ENCODE measurements at regions not wholly inside any gene's neighbourhood (a gene's known extent, or its start where the extent isn't known, plus 50 kb on each side); places are given as distances from the start of the nearest gene placed in this dataset.

DNA sequence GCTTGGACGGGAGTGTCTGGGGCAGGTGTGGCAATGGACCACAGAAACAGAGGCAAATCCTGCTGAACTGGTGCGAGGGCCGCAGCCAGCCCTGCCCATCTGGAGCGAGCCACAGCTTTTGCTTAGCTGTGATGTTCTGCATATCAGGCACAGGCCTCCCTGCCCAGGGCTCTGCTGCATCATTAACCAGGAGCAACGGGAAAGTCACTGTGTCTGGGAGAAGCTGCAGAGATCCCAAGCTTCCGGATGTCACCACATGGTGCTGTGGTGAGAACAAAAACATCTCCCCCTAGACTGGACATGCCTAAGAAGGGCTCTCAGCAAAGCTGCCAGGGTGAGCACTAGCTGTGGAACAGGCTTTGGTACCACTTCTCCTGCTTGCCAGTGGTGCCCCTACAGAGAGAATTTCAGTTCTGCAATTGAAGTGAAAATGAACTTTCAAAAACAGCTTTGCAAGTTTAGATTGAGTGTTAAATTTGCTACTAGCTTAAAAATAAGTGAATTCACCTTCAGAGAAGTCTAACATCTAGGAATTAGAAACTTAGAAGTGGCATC is 172.9 kb upstream of the MYT1L start:
- ATAC-seq (ENCODE audit: low read depth) (no peak), DNase-seq (no peak)
- Histone ChIP-seq H3K79me2 (ENCODE audit: control insufficient read depth, insufficient read depth, low read length) (no peaks in the 10 kb centered on the region), H3K9ac (ENCODE audit: low read length) (no peak overlapping the region), H3K9me3 (ENCODE audit: control extremely low read depth in 1 of 3, control insufficient read depth in 2 of 3, insufficient read depth in 1 of 3, low read length in 2 of 3) (peaks cover 0 to 14% (median 0%) of the 10 kb centered on the region in 3 donors), H3K4me1 (ENCODE audit: control insufficient read depth in 2 of 2, insufficient read depth in 2 of 2, low read length in 2 of 2) (no peaks in the 10 kb centered on the region), H3K27me3 (replicated peaks in 1 of 4; ENCODE audit: control extremely low read depth in 1 of 4, control insufficient read depth in 3 of 4, insufficient read depth in 4 of 4, low read length in 3 of 4) (no peaks in the 10 kb centered on the region), H3K4me2 (replicated peaks; ENCODE audit: low read depth, low read length, poor library complexity, severe bottlenecking) (no peak overlapping the region), H3K4me3 (ENCODE audit: control extremely low read depth in 1 of 5, extremely low read depth in 1 of 5, insufficient read depth in 1 of 5, low read depth in 2 of 5, low read length in 4 of 5) (no peak overlapping the region), H2AFZ (ENCODE audit: insufficient read depth, low read depth, low read length, poor library complexity, severe bottlenecking) (no peak overlapping the region), H4K20me1 (ENCODE audit: control insufficient read depth, insufficient read depth, low read length, poor library complexity, severe bottlenecking) (no peaks in the 10 kb centered on the region), H3K36me3 (replicated peaks in 1 of 2; ENCODE audit: control extremely low read depth in 1 of 2, control insufficient read depth in 1 of 2, extremely low read depth in 1 of 2, insufficient read depth in 2 of 2, low read length in 1 of 2) (no peaks in the 10 kb centered on the region), H3K27ac (ENCODE audit: low read length in 2 of 2) (no peak overlapping the region)
- TF ChIP-seq EZH2 (IDR thresholded peaks at IDR 0.05; ENCODE audit: borderline replicate concordance, insufficient read depth, low read depth, low read length, poor library complexity, severe bottlenecking): no peak
- TF ChIP-seq, protein P1, sequence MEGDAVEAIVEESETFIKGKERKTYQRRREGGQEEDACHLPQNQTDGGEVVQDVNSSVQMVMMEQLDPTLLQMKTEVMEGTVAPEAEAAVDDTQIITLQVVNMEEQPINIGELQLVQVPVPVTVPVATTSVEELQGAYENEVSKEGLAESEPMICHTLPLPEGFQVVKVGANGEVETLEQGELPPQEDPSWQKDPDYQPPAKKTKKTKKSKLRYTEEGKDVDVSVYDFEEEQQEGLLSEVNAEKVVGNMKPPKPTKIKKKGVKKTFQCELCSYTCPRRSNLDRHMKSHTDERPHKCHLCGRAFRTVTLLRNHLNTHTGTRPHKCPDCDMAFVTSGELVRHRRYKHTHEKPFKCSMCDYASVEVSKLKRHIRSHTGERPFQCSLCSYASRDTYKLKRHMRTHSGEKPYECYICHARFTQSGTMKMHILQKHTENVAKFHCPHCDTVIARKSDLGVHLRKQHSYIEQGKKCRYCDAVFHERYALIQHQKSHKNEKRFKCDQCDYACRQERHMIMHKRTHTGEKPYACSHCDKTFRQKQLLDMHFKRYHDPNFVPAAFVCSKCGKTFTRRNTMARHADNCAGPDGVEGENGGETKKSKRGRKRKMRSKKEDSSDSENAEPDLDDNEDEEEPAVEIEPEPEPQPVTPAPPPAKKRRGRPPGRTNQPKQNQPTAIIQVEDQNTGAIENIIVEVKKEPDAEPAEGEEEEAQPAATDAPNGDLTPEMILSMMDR (IDR thresholded peaks at IDR 0.05): no peak
- Mint-ChIP-seq H3K4me1 (no peaks in the 10 kb centered on the region), H3K9me3 (ENCODE audit: insufficient read depth) (no peaks in the 10 kb centered on the region), H3K4me3 (no peak overlapping the region), H3K27me3 (no peaks in the 10 kb centered on the region), H3K27ac (no peak overlapping the region)
- intact Hi-C loops (cut with micrococcal nuclease): no loop called here
- ChIA-PET POLR2A (no interaction called here), CTCF (no interaction called here)
- 87% methylated on average over 6 of the region's 6 CpGs for WGBS (ENCODE audit: insufficient coverage)

DNA sequence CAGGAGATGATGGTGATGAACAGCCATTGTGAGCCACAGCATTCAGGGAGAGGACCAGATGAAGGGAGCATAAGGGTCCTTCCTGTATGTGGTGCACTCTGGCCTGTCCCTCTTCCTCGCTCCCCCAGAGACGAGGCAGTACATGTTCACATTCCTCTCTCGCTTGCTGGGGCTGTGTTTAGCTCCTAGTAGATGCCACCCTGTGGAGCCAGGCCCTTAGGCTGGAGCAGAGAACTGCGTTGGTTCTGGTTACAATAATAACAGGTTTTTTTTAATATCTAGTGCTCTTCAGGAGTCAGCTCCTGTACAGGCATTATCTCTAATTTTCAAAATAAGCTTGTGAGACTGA is 171.1 kb upstream of the MYT1L start:
- Histone ChIP-seq H3K9ac (ENCODE audit: low read length) (no peak overlapping the region), H3K27ac (ENCODE audit: low read length in 2 of 2) (no peak overlapping the region), H3K4me2 (replicated peaks; ENCODE audit: low read depth, low read length, poor library complexity, severe bottlenecking) (no peak overlapping the region), H4K20me1 (ENCODE audit: control insufficient read depth, insufficient read depth, low read length, poor library complexity, severe bottlenecking) (no peaks in the 10 kb centered on the region), H3K36me3 (replicated peaks in 1 of 2; ENCODE audit: control extremely low read depth in 1 of 2, control insufficient read depth in 1 of 2, extremely low read depth in 1 of 2, insufficient read depth in 2 of 2, low read length in 1 of 2) (no peaks in the 10 kb centered on the region), H3K27me3 (replicated peaks in 1 of 4; ENCODE audit: control extremely low read depth in 1 of 4, control insufficient read depth in 3 of 4, insufficient read depth in 4 of 4, low read length in 3 of 4) (no peaks in the 10 kb centered on the region), H2AFZ (ENCODE audit: insufficient read depth, low read depth, low read length, poor library complexity, severe bottlenecking) (no peak overlapping the region), H3K4me1 (ENCODE audit: control insufficient read depth in 2 of 2, insufficient read depth in 2 of 2, low read length in 2 of 2) (no peaks in the 10 kb centered on the region), H3K9me3 (ENCODE audit: control extremely low read depth in 1 of 3, control insufficient read depth in 2 of 3, insufficient read depth in 1 of 3, low read length in 2 of 3) (peaks cover 0 to 7% (median 0%) of the 10 kb centered on the region in 3 donors), H3K4me3 (ENCODE audit: control extremely low read depth in 1 of 5, extremely low read depth in 1 of 5, insufficient read depth in 1 of 5, low read depth in 2 of 5, low read length in 4 of 5) (no peak overlapping the region), H3K79me2 (ENCODE audit: control insufficient read depth, insufficient read depth, low read length) (no peaks in the 10 kb centered on the region)
- WGBS (ENCODE audit: insufficient coverage): 77% methylated on average over 3 of the region's 4 CpGs
- ChIA-PET POLR2A (no interaction called here), CTCF (no interaction called here)
- no peak for ATAC-seq (ENCODE audit: low read depth)
- no peak overlapping the region for H3K4me3 Mint-ChIP-seq
- TF ChIP-seq, protein P1 (IDR thresholded peaks at IDR 0.05): no peak
- TF ChIP-seq EZH2 (IDR thresholded peaks at IDR 0.05; ENCODE audit: borderline replicate concordance, insufficient read depth, low read depth, low read length, poor library complexity, severe bottlenecking): no peak
- no peak overlapping the region for H3K27ac Mint-ChIP-seq
- no peak for DNase-seq
- H3K9me3 Mint-ChIP-seq (ENCODE audit: insufficient read depth): no peaks in the 10 kb centered on the region
- intact Hi-C loops (cut with micrococcal nuclease): no loop called here
- H3K27me3 Mint-ChIP-seq: no peaks in the 10 kb centered on the region
- no peaks in the 10 kb centered on the region for H3K4me1 Mint-ChIP-seq
